PFSK-1 (cell line): ENCODE measurements at regions not wholly inside any gene's neighbourhood (a gene's known extent, or its start where the extent isn't known, plus 50 kb on each side); places are given as distances from the start of the nearest gene placed in this dataset.

Source experiments
- POLR2AphosphoS5 ChIP-seq: IDR thresholded peaks from 2 replicates; pipeline ENCODE4 v1.6.1; 2012; ENCODE audit warnings: low read depth, mild to moderate bottlenecking, control low read depth, low read length, moderate library complexity
- SIN3A ChIP-seq: IDR thresholded peaks from 2 replicates; pipeline ENCODE4 v1.6.1; 2012; ENCODE audit warnings: mild to moderate bottlenecking, low read length, moderate library complexity, borderline replicate concordance; ENCODE audit not compliant: insufficient read depth
- TAF1 ChIP-seq: IDR thresholded peaks from 2 replicates; pipeline ENCODE4 v1.6.1; 2012; ENCODE audit warnings: low read length, control low read depth, borderline replicate concordance; ENCODE audit not compliant: insufficient read depth
- TF ChIP-seq, protein P1 (sequence below), 2 experiments: IDR thresholded peaks; 2 replicates each; pipeline versions ENCODE4 v1.6.1 to v1.8.0; 2011 to 2012; ENCODE audit warnings: low read depth in 2 of 2, low read length in 2 of 2, control low read depth in 1 of 2, inconsistent platforms in 1 of 2, mild to moderate bottlenecking in 1 of 2, moderate library complexity in 1 of 2; ENCODE audit not compliant: insufficient read depth in 1 of 2

DNA sequence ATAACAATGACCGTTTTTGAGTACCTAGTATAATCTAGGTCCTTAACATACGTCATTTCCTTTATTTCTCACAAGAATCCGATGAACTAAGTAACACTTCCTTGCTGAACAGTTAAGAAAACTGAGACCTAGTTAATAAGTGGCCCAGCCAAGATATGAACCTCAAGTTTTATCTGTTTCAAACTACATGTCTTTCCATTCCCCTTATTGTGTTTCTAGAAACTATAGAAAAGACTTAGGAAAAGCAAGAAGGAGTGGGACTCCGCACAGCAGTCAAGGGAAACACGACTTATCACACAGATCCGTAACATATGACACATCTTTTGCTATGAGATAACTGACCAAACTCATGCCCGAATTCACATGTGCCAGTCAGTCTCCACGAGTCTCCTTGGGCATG is 221.2 kb upstream of the ADAMTS9 start:
- TF ChIP-seq SIN3A, result no peak
- no peak for TF ChIP-seq TAF1
- TF ChIP-seq POLR2AphosphoS5, result no peak
- TF ChIP-seq, protein P1, sequence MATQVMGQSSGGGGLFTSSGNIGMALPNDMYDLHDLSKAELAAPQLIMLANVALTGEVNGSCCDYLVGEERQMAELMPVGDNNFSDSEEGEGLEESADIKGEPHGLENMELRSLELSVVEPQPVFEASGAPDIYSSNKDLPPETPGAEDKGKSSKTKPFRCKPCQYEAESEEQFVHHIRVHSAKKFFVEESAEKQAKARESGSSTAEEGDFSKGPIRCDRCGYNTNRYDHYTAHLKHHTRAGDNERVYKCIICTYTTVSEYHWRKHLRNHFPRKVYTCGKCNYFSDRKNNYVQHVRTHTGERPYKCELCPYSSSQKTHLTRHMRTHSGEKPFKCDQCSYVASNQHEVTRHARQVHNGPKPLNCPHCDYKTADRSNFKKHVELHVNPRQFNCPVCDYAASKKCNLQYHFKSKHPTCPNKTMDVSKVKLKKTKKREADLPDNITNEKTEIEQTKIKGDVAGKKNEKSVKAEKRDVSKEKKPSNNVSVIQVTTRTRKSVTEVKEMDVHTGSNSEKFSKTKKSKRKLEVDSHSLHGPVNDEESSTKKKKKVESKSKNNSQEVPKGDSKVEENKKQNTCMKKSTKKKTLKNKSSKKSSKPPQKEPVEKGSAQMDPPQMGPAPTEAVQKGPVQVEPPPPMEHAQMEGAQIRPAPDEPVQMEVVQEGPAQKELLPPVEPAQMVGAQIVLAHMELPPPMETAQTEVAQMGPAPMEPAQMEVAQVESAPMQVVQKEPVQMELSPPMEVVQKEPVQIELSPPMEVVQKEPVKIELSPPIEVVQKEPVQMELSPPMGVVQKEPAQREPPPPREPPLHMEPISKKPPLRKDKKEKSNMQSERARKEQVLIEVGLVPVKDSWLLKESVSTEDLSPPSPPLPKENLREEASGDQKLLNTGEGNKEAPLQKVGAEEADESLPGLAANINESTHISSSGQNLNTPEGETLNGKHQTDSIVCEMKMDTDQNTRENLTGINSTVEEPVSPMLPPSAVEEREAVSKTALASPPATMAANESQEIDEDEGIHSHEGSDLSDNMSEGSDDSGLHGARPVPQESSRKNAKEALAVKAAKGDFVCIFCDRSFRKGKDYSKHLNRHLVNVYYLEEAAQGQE (IDR thresholded peaks at IDR 0.05; ENCODE audit: insufficient read depth in 1 of 2, low read depth in 2 of 2, low read length in 2 of 2), result no peak
